ENCODE measurements at regions not wholly inside any gene's neighbourhood (a gene's known extent, or its start where the extent isn't known, plus 50 kb on each side); places are given as distances from the start of the nearest gene placed in this dataset.

- no peak for TF ChIP-seq FOXM1 (IDR thresholded peaks at IDR 0.05; ENCODE audit: borderline replicate concordance)
- TF ChIP-seq FOXK2 (IDR thresholded peaks at IDR 0.05) = no peak
- no peak for TF ChIP-seq TARDBP (IDR thresholded peaks at IDR 0.05)
These were observed 129.6 kb downstream of the BARX1 start for GRCh38 chr9:93825348-93826115.

Data from HEK293T (cell line).